Heart right ventricle (tissue), 16 donors: ENCODE measurements at regions not wholly inside any gene's neighbourhood (a gene's known extent, or its start where the extent isn't known, plus 50 kb on each side); places are given as distances from the start of the nearest gene placed in this dataset.

ENCODE experiments used
- ATAC-seq, 8 donors: fragments of 200-7000 bp; cut with Tn5 transposase; one replicate each; pipeline ENCODE4 v1.9.1; 2020; ENCODE audit warnings: mild to moderate bottlenecking in 8 of 8, moderate library complexity in 8 of 8, moderate number of reproducible peaks in 1 of 8
- DNase-seq, 2 donors: peaks; one replicate each; pipeline ENCODE4 v3.0.0-alpha.2; 2020
- H3K27ac ChIP-seq, 10 donors: fragments of 200-600 bp; sonication (generic) in 2 of 10; one replicate each; pipeline versions ENCODE4 v1.5.0 to v1.8.0; 2020 to 2022; ENCODE audit warnings: mild to moderate bottlenecking in 3 of 10
- H3K27me3 ChIP-seq, 7 donors: fragments of 200-600 bp; one replicate each; pipeline ENCODE4 v1.8.0; 2021 to 2022; ENCODE audit warnings: mild to moderate bottlenecking in 2 of 7
- H3K36me3 ChIP-seq, 9 donors: fragments of 200-600 bp; sonication (generic) in 1 of 9; one replicate each; pipeline versions ENCODE4 v1.5.0 to v1.8.0; 2020 to 2022; ENCODE audit warnings: mild to moderate bottlenecking in 2 of 9
- H3K4me1 ChIP-seq, 9 donors: fragments of 200-600 bp; sonication (generic) in 1 of 9; one replicate each; pipeline versions ENCODE4 v1.5.0 to v1.8.0; 2020 to 2022; ENCODE audit warnings: mild to moderate bottlenecking in 4 of 9
- H3K4me3 ChIP-seq, 10 donors: fragments of 200-600 bp; sonication (generic) in 2 of 10; one replicate each; pipeline versions ENCODE4 v1.5.0 to v1.8.0; 2020 to 2022; ENCODE audit warnings: mild to moderate bottlenecking in 7 of 10, moderate library complexity in 2 of 10
- H3K9me3 ChIP-seq, 11 donors: fragments of 200-600 bp in 10 of 11; sonication (generic) in 2 of 11; one replicate each; pipeline versions ENCODE4 v1.5.0 to v1.8.0; 2013 to 2022; ENCODE audit warnings: mild to moderate bottlenecking in 2 of 11, control low read depth in 1 of 11, moderate library complexity in 1 of 11
- CTCF ChIP-seq, 9 donors: fragments of 200-600 bp; sonication (generic) in 2 of 9; IDR thresholded peaks; one replicate each; pipeline versions ENCODE4 v1.5.0 to v1.8.0; 2021 to 2022; ENCODE audit warnings: antibody characterized with exemption in 9 of 9, mild to moderate bottlenecking in 5 of 9, moderate library complexity in 1 of 9
- WGBS, 2 donors: extraction: QIAGEN DNeasy Blood & Tissue Kit; methylation state at CpG; one replicate each; pipeline ENCODE4 v1.1.7; 2013; ENCODE audit warnings: inconsistent platforms in 1 of 2; 5-methylcytosine and 5-hydroxymethylcytosine counted together
- intact Hi-C, 10 donors: fragments of 100-400 bp; cut with DNase I; formaldehyde crosslinking; loops; one replicate each; pipeline versions ENCODE4 v1.11.1 to v1.14.2; 2022
- donor health status: Arrhythmogenic right ventricular cardiomyopathy.
- donor health status: ischemic (EF 13 %, LVEDD 7.1; RV severe dilation, severe dysfunction).
- donor health status: healthy with polysubstance abuse.
- donor health status: DM: no; HTN: yes; CAD: no.
- donor health status: DM: no; HTN: no; CAD: no.
- donor health status: ischemic (EF 25% LVEDD 6.9; RV normal size, moderate dysfunction).
- donor health status: ischemic (EF 25% LVEDD 5.7; RV mildly dilated, moderate dysfunction).
- donor health status: healthy.
- donor health status: DM: yes; HTN: yes; CAD: no.
- donor health status: Ischemic cardiomyopathy.
- donor health status: ischemic (EF 35%, LVEDD 5.7; RV mildly dilated, moderate dysfunction).
- donor health status: nonischemic (EF 11% LVEDD 7.7; RV severe dilation, severe dysfunction).
- donor health status: DM: yes; HTN: yes; CAD: no.
- donor health status: PGD.
- donor health status: ischemic (EF 29% LVEDD 5.4; RV normal size, mild dysfunction).
- donor health status: nonischemic (EF 23%, LVEDD 6.1; RV moderate dilation, normal function).

DNA sequence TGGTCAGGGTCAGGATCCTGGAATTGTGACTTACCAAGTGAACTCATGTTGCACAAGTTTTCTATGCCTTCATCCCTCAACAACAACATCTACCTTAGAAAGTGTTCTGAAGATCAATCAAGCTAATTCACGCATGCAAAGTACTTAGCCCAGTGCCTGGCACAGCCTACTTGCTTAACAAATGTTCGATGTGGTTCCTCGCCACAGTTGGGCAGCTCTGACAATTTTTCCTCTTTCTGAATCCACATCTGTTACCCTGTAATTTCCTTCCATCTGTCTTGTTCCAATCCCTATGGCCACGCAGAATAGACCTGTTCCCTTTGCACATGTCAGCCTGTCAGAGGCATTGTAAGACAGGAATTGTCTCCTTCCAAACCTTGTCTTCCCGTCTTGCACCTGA is 1415.2 kb downstream of the TBC1D22A start:
- DNase-seq (no peak), ATAC-seq (no peak)
- intact Hi-C loops: no loop called here
- WGBS, 2 donors: 76 to 85% methylated on average over 5 of the region's 5 CpGs
- Histone ChIP-seq H3K36me3 (no peaks in the 10 kb centered on the region), H3K27ac (no peak overlapping the region), H3K4me3 (no peak overlapping the region), H3K4me1 (no peaks in the 10 kb centered on the region), H3K9me3 (no peaks in the 10 kb centered on the region), H3K27me3 (peaks cover 0 to 27% (median 13%) of the 10 kb centered on the region in 7 donors)
- TF ChIP-seq CTCF (IDR thresholded peaks at IDR 0.05): no peak

- WGBS, 2 donors: 74 to 78% methylated on average over 2 of the region's 2 CpGs
- Histone ChIP-seq H3K27me3 (peaks cover 0 to 21% (median 13%) of the 10 kb centered on the region in 7 donors), H3K27ac (no peak overlapping the region), H3K36me3 (no peaks in the 10 kb centered on the region), H3K4me1 (no peaks in the 10 kb centered on the region), H3K4me3 (no peak overlapping the region), H3K9me3 (no peaks in the 10 kb centered on the region)
- TF ChIP-seq CTCF (IDR thresholded peaks at IDR 0.05): no peak
- intact Hi-C loops: no loop called here
- no peak for DNase-seq
- ATAC-seq: no peak
These were observed 1413.3 kb downstream of the TBC1D22A start for GRCh38 chr22:48175721-48176120.

DNA sequence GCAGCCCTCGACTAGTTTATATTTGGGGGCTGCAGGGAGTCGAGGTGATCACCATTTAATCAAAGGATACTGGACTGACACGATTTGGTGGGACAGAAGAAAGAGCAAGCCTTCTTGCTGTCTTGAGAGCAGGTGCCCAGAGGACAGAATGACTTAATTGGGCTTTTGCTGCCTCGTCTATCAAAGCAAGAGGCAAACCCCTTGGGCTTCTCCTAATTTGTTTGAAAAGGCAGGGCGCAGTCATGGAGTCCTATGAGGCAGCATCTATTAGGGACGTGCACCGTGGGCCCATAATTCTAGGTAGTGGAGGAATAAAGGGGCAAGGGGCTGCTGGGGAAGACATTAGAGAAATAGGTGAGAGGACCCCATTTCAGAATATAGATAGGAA is 1411.3 kb downstream of the TBC1D22A start:
- no peak overlapping the region for H3K27ac ChIP-seq
- intact Hi-C loops: no loop called here
- no peak for TF ChIP-seq CTCF (IDR thresholded peaks at IDR 0.05)
- DNase-seq: no peak
- ATAC-seq: no peak
- H3K4me1 ChIP-seq: no peaks in the 10 kb centered on the region
- H3K36me3 ChIP-seq: no peaks in the 10 kb centered on the region
- H3K9me3 ChIP-seq: no peaks in the 10 kb centered on the region
- 57 to 69% methylated on average over 7 of the region's 7 CpGs for WGBS, 2 donors
- H3K4me3 ChIP-seq: no peak overlapping the region
- peaks cover 0 to 22% (median 14%) of the 10 kb centered on the region in 7 donors for H3K27me3 ChIP-seq

DNA sequence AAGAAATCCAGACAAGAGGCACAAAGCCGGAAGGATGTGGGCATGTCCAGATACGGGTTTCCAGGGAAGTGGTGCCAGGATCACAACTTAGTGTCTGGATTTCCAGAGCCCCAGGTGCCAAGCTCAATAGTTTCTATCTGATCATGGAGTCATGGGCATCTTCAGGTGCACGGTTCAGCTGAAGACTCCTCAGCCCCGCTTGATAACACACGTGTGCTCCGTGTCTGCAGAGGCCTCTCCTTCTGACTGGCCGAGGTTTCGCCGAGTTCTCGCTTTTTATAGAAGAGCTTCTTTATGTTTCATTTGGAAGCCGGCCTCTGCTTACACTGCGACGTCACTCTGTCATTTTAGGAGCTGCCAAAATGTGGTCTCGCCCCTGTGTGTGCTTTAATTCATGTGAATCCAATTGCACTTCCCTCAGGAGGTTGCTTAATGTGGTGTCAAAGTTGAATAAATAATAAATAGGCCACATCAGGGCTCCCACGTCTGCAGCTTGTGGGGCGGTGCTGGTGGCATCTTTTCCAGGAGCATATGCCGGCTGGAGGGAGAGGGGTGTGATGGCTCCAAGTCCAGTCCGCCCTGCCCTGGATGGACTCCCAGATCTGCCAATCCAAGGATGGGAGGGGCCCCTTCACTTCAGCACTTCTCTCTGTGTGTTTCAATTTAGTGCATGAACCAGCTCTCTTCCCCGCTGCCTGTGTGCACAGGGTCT is 1410.8 kb downstream of the TBC1D22A start:
- intact Hi-C loops: no loop called here
- ATAC-seq (no peak), DNase-seq (no peak)
- WGBS, 2 donors: 78 to 86% methylated on average over 19 of the region's 19 CpGs
- Histone ChIP-seq H3K9me3 (no peaks in the 10 kb centered on the region), H3K27me3 (peaks cover 0 to 17% (median 12%) of the 10 kb centered on the region in 7 donors), H3K27ac (no peak overlapping the region), H3K36me3 (no peaks in the 10 kb centered on the region), H3K4me1 (no peaks in the 10 kb centered on the region), H3K4me3 (no peak overlapping the region)
- no peak for TF ChIP-seq CTCF (IDR thresholded peaks at IDR 0.05)
